ENCODE measurements at regions not wholly inside any gene's neighbourhood (a gene's known extent, or its start where the extent isn't known, plus 50 kb on each side); places are given as distances from the start of the nearest gene placed in this dataset.

- no peak overlapping the region for H3K4me3 ChIP-seq (ENCODE audit: low read length)
- H3K9ac ChIP-seq (ENCODE audit: low read depth, low read length), result no peak overlapping the region
- H3K4me1 ChIP-seq (ENCODE audit: insufficient read depth, low read length), result peaks cover 10% of the 10 kb centered on the region; the same call in 1 of the 2 replicates
- H3K27me3 ChIP-seq (ENCODE audit: insufficient read depth, low read length), result no peaks in the 10 kb centered on the region
- no peaks in the 10 kb centered on the region for H3K9me3 ChIP-seq (ENCODE audit: insufficient read depth, low read depth, low read length)
- no peaks in the 10 kb centered on the region for H3K36me3 ChIP-seq (ENCODE audit: insufficient read depth, low read depth, low read length)
- H3K27ac ChIP-seq (ENCODE audit: low read length), result no peak overlapping the region
Measured at GRCh38 chr14:98136012-98136789, 1135.8 kb downstream of the BCL11B start.

- Histone ChIP-seq H3K27me3 (ENCODE audit: insufficient read depth, low read length) (no peaks in the 10 kb centered on the region), H3K27ac (ENCODE audit: low read length) (no peak overlapping the region), H3K9me3 (ENCODE audit: insufficient read depth, low read depth, low read length) (no peaks in the 10 kb centered on the region), H3K4me1 (ENCODE audit: insufficient read depth, low read length) (peaks cover 10% of the 10 kb centered on the region; the same call in 1 of the 2 replicates), H3K9ac (ENCODE audit: low read depth, low read length) (no peak overlapping the region), H3K36me3 (ENCODE audit: insufficient read depth, low read depth, low read length) (no peaks in the 10 kb centered on the region), H3K4me3 (ENCODE audit: low read length) (no peak overlapping the region)
Measured at GRCh38 chr14:98137131-98138025, 1134.6 kb downstream of the BCL11B start.

- Histone ChIP-seq H3K4me1 (ENCODE audit: insufficient read depth, low read length) (peaks cover 10% of the 10 kb centered on the region; the same call in 1 of the 2 replicates), H3K9ac (ENCODE audit: low read depth, low read length) (no peak overlapping the region), H3K27me3 (ENCODE audit: insufficient read depth, low read length) (no peaks in the 10 kb centered on the region), H3K36me3 (ENCODE audit: insufficient read depth, low read depth, low read length) (no peaks in the 10 kb centered on the region), H3K9me3 (ENCODE audit: insufficient read depth, low read depth, low read length) (no peaks in the 10 kb centered on the region), H3K27ac (ENCODE audit: low read length) (no peak overlapping the region), H3K4me3 (ENCODE audit: low read length) (no peak overlapping the region)
Measured at GRCh38 chr14:98138666-98139065, 1133.3 kb downstream of the BCL11B start.

GRCh38 chr14:98140862-98141530 is 1131.0 kb downstream of the BCL11B start:
- Histone ChIP-seq H3K27me3 (ENCODE audit: insufficient read depth, low read length) (no peaks in the 10 kb centered on the region), H3K9ac (ENCODE audit: low read depth, low read length) (no peak overlapping the region), H3K9me3 (ENCODE audit: insufficient read depth, low read depth, low read length) (no peaks in the 10 kb centered on the region), H3K36me3 (ENCODE audit: insufficient read depth, low read depth, low read length) (no peaks in the 10 kb centered on the region), H3K4me3 (ENCODE audit: low read length) (no peak overlapping the region), H3K27ac (ENCODE audit: low read length) (no peak overlapping the region), H3K4me1 (ENCODE audit: insufficient read depth, low read length) (peaks cover 10% of the 10 kb centered on the region; the same call in 1 of the 2 replicates)

GRCh38 chr14:98143566-98143965 is 1128.4 kb downstream of the BCL11B start:
- Histone ChIP-seq H3K9ac (ENCODE audit: low read depth, low read length) (no peak overlapping the region), H3K4me1 (ENCODE audit: insufficient read depth, low read length) (peaks cover 6% of the 10 kb centered on the region; the same call in 1 of the 2 replicates), H3K4me3 (ENCODE audit: low read length) (no peak overlapping the region), H3K9me3 (ENCODE audit: insufficient read depth, low read depth, low read length) (no peaks in the 10 kb centered on the region), H3K27me3 (ENCODE audit: insufficient read depth, low read length) (no peaks in the 10 kb centered on the region), H3K27ac (ENCODE audit: low read length) (no peak overlapping the region), H3K36me3 (ENCODE audit: insufficient read depth, low read depth, low read length) (no peaks in the 10 kb centered on the region)

- no peak overlapping the region for H3K27ac ChIP-seq (ENCODE audit: low read length)
- no peaks in the 10 kb centered on the region for H3K27me3 ChIP-seq (ENCODE audit: insufficient read depth, low read length)
- no peaks in the 10 kb centered on the region for H3K36me3 ChIP-seq (ENCODE audit: insufficient read depth, low read depth, low read length)
Measured at GRCh38 chr14:98144964-98145363, 1127.0 kb downstream of the BCL11B start.

GRCh38 chr14:98146416-98146815 is 1125.6 kb downstream of the BCL11B start:
- H3K27ac ChIP-seq (ENCODE audit: low read length), result no peak overlapping the region
- H3K9ac ChIP-seq (ENCODE audit: low read depth, low read length), result no peak overlapping the region
- no peaks in the 10 kb centered on the region for H3K36me3 ChIP-seq (ENCODE audit: insufficient read depth, low read depth, low read length)
- no peaks in the 10 kb centered on the region for H3K27me3 ChIP-seq (ENCODE audit: insufficient read depth, low read length)
- peaks cover 6% of the 10 kb centered on the region; the same call in 1 of the 2 replicates for H3K4me1 ChIP-seq (ENCODE audit: insufficient read depth, low read length)
- no peak overlapping the region for H3K4me3 ChIP-seq (ENCODE audit: low read length)
- no peaks in the 10 kb centered on the region for H3K9me3 ChIP-seq (ENCODE audit: insufficient read depth, low read depth, low read length)

More at GRCh38 chr14:98144964-98145363, 1127.0 kb downstream of the BCL11B start:
- Histone ChIP-seq H3K4me1 (ENCODE audit: insufficient read depth, low read length) (peaks cover 6% of the 10 kb centered on the region; the same call in 1 of the 2 replicates), H3K9ac (ENCODE audit: low read depth, low read length) (no peak overlapping the region), H3K9me3 (ENCODE audit: insufficient read depth, low read depth, low read length) (no peaks in the 10 kb centered on the region), H3K4me3 (ENCODE audit: low read length) (no peak overlapping the region)

- Histone ChIP-seq H3K27ac (ENCODE audit: low read length) (no peak overlapping the region), H3K4me1 (ENCODE audit: insufficient read depth, low read length) (no peaks in the 10 kb centered on the region), H3K4me3 (ENCODE audit: low read length) (no peak overlapping the region), H3K9me3 (ENCODE audit: insufficient read depth, low read depth, low read length) (no peaks in the 10 kb centered on the region), H3K9ac (ENCODE audit: low read depth, low read length) (no peak overlapping the region), H3K27me3 (ENCODE audit: insufficient read depth, low read length) (no peaks in the 10 kb centered on the region), H3K36me3 (ENCODE audit: insufficient read depth, low read depth, low read length) (no peaks in the 10 kb centered on the region)
Measured at GRCh38 chr14:98154254-98154653, 1117.7 kb downstream of the BCL11B start.

GRCh38 chr14:98156411-98156810 is 1115.6 kb downstream of the BCL11B start:
- Histone ChIP-seq H3K27ac (ENCODE audit: low read length) (no peak overlapping the region), H3K36me3 (ENCODE audit: insufficient read depth, low read depth, low read length) (no peaks in the 10 kb centered on the region), H3K4me1 (ENCODE audit: insufficient read depth, low read length) (no peaks in the 10 kb centered on the region), H3K9ac (ENCODE audit: low read depth, low read length) (no peak overlapping the region), H3K4me3 (ENCODE audit: low read length) (no peak overlapping the region), H3K27me3 (ENCODE audit: insufficient read depth, low read length) (no peaks in the 10 kb centered on the region), H3K9me3 (ENCODE audit: insufficient read depth, low read depth, low read length) (no peaks in the 10 kb centered on the region)

GRCh38 chr14:98160901-98161300 is 1111.1 kb downstream of the BCL11B start:
- Histone ChIP-seq H3K9ac (ENCODE audit: low read depth, low read length) (no peak overlapping the region), H3K27me3 (ENCODE audit: insufficient read depth, low read length) (no peaks in the 10 kb centered on the region), H3K4me3 (ENCODE audit: low read length) (no peak overlapping the region), H3K27ac (ENCODE audit: low read length) (no peak overlapping the region), H3K36me3 (ENCODE audit: insufficient read depth, low read depth, low read length) (no peaks in the 10 kb centered on the region), H3K9me3 (ENCODE audit: insufficient read depth, low read depth, low read length) (no peaks in the 10 kb centered on the region), H3K4me1 (ENCODE audit: insufficient read depth, low read length) (no peaks in the 10 kb centered on the region)

GRCh38 chr14:98161356-98161755 is 1110.6 kb downstream of the BCL11B start:
- H3K4me1 ChIP-seq (ENCODE audit: insufficient read depth, low read length), result no peaks in the 10 kb centered on the region
- H3K27me3 ChIP-seq (ENCODE audit: insufficient read depth, low read length), result no peaks in the 10 kb centered on the region
- H3K4me3 ChIP-seq (ENCODE audit: low read length), result no peak overlapping the region
- H3K36me3 ChIP-seq (ENCODE audit: insufficient read depth, low read depth, low read length), result no peaks in the 10 kb centered on the region
- H3K9ac ChIP-seq (ENCODE audit: low read depth, low read length), result no peak overlapping the region
- H3K27ac ChIP-seq (ENCODE audit: low read length), result no peak overlapping the region
- no peaks in the 10 kb centered on the region for H3K9me3 ChIP-seq (ENCODE audit: insufficient read depth, low read depth, low read length)
